GM21737 (cell line): ENCODE measurements at regions not wholly inside any gene's neighbourhood (a gene's known extent, or its start where the extent isn't known, plus 50 kb on each side); places are given as distances from the start of the nearest gene placed in this dataset.

Experiments used
- ATAC-seq: cut with Tn5 transposase; IDR thresholded peaks from one replicate; pipeline ENCODE4 v1.9.1; 2021; ENCODE audit warnings: mild to moderate bottlenecking, moderate library complexity; ENCODE audit not compliant: unreplicated experiment

DNA sequence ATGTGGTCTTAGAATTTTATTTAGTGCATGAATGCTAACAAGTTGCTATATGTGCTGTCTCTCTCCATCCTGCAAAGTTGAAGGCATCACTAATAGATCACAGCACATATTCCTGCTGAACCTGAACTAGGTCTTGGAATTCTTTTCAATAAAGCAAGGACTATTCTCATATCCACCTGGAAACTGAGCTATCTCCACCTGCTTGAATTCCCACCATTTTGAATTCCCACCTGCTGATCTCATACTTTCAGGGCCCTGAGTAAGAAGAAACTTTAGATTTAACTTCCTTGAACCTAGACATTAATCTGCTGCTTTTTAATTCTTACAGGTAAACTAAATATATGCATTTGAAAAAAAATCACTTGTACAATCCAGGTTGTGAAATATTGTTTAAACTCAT, 445.3 kb upstream of the CCL2 start:
- no peak for ATAC-seq

DNA sequence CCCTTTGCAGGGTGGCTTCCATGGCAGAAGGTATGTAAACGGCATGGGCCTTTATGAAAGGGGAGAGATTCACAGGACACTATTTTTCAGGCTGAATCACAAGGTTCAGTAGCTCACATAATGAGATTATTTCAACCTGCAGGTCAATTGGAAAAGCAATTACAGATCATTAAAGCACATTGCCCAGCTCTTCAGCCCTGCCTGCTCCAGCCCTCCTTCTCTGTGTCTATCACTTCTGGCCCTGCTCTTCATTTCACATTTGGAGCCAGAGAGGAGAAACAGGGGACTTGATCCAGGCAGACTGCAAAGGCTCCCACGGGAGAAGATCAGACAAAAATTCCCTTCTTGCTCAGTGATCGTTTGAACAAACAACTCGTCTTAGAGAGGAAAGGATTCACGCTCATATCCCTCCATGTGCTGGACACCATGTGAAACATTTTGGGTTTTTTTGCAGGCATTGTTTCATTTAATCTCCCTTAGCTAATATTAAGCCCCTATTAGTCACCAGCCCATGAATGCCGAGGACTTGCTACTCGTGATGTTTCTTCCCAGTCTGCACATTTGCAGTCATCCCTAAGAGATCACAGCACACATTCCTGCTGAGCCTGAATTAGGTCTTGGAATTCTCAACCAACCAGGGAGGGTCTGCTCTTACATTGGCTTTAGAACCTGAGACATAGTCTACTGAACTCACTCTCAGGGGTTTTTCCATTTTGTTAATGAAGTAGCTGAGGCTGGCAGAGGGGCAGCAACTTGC, 443.9 kb upstream of the CCL2 start:
- ATAC-seq = no peak

DNA sequence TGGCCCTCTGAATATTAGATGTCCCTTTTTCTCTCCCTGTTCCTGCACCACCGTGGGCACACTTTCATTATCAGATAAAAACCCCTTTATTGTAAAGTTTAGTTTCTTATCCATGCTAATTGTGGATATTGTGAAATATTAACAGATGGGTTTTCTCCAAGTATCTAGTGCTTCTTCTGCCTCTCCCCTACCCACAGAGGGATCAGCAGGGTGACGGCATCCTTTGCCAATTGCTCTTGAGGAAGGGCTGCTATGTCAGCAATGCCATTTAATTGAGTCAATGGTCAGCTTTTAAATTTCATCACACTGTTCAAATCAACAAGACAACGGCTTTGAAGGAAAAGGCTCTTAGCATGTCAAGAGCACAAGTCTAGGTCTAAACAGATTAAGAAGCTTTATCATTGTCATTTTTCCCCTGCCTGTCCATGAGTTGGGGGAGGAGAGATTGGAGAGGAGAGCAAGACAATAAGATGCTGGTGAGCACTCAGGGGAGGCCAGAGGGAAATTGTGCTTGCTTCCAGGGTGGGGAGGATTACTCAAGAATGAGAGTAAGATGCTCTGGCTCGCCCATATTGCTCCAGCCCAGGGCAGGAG, 443.0 kb upstream of the CCL2 start:
- ATAC-seq = no peak

DNA sequence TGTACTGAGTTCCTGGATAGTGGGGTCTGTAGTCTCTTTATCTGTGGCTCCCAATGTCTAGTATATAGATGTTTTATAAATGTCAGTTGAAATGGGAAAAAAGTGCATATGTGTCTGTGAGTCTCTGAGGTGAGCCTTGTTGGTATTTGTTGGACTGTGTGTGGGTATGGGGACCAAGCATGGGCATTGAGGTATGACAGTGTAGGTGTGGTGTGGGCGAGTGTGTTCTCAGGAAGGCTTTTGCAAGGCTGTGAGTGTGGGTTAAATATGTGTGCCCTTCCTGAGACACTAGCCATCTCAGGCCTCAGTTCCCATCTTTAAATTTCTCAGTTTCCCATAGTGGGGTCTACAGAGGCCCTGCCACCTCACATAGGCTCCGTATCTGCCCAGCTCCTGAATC, 440.2 kb upstream of the CCL2 start:
- ATAC-seq = no peak

DNA sequence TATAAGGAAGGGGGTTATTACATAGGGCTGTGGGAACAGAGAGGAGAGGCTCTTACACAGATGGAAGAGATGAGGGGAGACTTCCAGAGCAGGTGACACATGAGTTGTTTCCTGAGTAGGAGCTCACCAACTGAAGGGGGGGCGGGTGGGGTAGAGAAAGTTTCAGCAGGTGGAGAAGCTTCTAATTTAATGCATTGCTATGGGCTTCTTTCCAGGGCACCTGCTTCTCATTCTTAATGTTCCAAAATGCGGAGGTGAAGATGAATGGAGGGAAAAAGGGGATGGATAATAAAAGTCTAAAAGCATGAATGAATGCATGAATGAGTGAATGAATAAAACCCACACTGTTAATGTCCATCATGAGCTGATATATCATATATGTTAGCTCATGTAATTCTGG, 439.0 kb upstream of the CCL2 start:
- ATAC-seq = no peak

DNA sequence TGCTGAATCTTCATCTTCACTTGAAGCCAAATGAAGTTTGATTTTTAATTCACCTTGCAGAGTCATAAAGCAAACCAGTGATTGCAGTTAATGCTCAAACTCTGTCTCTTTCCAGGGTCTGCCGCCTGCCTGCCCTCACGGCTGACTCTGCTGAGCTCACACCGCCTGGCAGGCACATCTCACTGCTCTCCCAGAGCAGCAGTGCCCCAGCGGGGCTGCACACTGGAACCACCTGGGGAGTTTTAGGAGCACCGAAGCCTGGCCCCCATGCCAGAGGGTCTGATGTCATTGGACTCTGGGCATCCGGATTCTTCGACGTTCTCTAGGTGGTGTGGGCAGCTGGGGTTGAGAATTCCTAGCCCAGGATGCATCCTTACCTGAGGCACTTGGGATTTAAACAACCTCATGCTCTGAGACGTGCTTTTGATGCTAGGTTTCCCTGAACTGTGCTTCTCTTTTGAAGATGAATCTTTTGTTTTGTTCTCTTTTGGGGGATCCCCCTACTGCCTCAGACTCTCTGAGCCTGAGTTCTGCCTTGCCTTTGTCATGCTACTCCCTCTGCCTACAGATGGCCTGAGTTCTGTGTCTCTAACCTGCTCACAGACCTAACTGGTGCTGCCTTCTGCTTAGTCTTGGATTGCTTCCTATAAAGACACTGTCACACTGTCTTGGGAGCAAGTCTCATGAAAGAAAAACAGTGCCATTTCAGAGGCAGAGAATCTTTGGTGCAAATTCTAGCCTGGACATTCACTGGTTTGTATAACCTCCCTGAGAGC, 438.1 kb upstream of the CCL2 start:
- ATAC-seq = no peak

DNA sequence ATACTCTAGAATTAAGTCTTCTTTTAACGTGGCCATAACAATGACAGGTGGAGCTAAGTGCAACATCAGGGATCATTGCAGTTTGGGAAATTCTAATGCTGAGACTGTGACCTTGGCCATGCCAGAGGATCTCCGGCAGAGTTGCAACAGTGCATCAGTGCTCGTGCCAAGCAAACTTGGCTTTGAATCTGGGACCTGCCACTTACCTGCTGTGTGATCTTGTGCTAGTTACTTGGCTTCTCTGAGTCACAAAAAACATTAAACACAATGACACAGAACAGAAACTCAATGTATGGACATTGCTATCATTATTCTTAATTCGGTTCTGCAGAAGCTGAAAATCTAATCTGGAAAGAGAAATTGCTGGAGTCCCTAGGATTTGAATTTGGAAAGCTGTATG, 435.5 kb upstream of the CCL2 start:
- ATAC-seq = no peak

DNA sequence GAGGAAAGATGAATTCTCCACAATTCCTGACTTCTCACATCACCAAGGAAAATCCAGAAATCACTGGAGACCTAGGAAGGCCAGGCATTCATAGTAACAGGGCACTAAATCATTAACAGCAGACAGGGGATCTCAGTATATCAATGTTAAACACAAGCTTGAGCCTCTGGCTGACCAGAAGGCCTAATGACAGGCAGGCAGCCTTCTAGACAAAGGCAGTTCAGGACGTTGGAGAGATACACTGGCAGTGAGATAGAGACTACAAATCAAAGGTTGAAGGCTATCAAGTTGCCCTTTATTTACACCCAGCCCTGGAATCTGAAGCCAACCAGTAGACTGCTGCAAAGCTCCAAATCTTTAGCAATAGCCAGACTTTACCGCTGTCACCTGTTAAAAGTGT, 422.8 kb upstream of the CCL2 start:
- no peak for ATAC-seq

DNA sequence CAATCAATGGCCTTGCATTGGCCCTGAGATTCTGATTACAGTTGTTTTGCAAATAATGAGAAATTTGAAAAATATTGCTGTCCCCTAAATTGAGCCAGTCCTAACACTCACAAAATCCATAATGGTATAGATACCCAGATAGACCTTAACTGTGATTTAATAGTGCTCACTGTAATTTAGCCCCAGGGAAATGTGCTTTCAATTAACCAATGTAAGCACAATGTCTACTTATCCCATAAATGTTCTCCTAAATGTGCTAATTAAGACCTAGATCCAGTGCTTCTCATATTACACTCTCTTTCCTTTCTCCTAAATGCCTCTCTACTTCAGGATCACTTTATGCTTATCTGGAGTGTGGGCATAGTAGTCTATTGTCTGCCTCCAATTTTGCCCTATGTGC, 417.8 kb upstream of the CCL2 start:
- ATAC-seq = no peak

DNA sequence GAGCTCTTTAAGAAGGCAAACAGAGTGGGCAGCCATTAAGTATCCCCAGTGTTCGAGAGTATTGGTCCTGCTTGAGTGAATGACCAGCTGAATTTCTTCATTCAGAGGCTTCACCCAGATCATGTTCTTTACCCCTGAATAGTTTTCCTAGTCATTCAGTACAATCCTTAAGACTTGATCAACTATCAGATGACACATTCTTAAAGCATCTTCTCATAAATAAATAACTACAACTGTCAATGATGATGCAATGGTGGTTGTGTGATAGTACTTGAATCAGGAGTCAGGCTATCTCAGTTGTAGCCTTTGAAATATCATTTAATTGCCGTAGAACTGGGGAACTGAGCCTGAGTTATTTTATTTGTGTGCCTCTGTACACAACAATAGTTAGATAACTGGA, 416.8 kb upstream of the CCL2 start:
- no peak for ATAC-seq

DNA sequence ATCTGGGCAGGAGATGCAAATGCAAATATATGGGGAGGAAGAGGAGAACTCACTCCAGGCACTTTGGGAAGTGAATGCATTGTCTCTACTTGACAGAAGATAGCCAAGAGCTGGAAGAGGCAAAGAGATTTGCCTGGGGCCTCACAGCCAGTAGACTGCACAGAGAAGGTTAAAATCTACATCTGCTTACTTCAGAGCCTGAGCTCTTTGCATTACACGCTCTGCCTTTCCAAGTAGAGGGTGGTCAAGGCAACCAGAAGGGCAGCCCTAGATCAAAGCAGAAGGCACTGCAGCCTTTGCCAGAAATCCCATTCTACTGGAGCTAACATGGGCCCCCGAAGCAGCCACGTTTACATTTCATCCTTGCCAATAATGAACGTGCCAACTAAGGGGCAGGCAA, 407.2 kb upstream of the CCL2 start:
- no peak for ATAC-seq

DNA sequence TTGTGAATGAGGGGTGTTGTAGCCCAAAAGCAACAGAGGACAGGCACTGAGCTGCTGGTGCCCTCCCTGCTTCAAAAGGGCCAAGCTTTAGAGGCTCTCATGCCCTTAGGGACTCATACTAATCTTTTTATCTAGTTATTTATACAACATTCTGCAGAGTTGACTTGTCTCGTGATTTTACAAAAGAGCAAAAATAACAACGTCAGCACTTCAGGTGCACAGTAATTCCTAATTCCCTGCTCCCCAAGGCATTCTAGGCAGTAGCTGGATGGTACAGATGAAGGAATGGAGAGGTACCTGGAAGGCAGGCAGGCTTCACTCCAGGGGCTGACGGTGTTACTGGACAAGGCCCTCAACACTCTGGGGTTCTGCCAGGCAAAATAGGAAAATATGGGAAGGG, 406.7 kb upstream of the CCL2 start:
- ATAC-seq = no peak

DNA sequence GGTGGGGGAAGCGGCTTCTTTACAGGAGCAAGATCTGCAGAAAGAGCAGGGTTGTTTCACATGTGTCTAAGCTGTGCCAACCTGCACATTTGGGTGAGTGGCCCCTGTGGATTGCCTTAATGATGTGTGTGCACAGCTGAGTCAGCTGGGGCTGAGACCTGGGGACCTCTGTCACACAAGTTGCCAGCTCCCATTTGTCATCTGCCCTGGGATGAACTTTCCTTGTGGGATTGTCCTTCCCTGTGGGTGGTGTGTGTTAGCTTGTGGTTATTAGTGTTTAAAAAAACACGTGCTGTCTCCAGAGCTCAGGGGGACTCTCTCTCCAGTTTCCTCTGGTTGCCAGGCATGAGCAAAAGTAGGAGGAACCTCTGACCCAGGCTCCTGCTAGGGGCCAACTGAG, 400.5 kb upstream of the CCL2 start:
- no peak for ATAC-seq

DNA sequence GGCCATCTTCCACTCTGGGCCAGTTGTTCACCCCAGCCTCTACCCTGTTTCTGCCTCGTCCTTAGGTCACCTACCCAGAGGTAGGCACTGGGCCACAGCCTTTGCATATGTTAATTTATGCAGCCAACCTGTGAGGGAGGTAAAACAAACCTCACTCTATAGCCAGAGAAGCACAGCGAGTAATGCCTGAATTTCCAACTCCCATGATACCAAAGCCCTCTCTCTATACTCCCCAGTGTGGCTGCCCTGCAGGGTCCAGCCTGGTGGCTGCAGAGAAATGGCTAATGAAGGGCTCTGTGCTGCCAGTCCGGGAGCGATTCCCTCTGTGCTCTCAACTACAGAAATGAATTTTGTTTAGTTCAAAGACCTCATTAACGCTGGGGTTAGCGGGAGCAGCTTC, 397.0 kb upstream of the CCL2 start:
- no peak for ATAC-seq

DNA sequence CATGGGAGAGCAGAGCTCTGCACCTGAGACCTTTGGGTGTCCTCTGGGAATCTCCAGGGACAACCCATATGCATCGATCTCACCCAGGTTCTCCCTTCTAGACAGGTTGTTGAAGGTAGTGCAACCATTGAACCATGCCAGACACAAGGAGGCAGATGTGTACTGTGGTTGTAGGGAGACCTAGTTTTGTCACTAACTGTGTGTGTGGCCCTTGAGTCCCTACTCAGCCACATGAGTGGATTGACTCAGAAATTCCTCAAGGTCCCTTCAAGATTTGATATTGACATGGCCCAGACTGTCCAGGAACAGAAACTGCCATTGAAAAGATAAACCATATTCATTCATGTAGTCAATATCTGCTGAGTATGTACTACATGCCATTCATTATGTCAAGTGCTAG, 396.4 kb upstream of the CCL2 start:
- no peak for ATAC-seq

DNA sequence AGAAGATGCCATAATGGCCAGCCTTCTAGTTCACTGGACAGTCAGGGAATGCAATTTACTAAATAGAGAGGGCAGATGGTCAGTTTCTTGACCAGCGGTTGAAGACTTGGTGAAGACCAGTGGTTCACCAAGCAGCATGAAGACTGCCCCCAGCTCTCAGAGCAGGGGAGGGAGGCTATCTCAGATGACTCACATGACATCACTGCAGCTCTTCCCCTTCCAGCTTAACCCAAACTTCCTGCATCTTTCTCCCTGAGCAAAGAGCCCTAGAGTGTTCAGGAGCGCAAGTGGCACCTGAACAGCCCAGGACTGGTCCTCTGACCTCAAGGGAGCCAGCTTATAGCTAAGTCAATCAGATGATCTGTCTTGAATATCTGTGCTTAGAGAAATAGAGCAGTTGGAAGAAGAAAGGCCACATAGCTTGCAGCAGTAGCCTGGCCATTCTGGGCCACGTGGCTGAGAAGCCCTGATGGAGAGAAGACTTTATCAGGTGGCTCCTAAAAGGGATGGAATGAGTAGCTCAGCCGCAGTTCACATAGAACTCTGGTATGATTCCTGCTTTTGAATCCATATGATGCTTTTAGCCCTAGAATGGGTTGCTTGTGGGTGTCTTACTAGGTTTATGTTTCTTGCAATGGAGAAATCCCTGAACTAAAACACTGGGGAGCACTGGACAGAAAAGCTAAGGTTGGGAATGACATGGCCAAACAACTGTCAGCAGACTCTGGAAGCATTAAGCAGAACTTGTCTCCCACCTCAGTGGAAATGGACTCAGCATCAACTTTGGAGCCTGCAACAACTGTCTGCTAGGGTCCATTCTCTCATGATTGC, 392.1 kb upstream of the CCL2 start:
- no peak for ATAC-seq

DNA sequence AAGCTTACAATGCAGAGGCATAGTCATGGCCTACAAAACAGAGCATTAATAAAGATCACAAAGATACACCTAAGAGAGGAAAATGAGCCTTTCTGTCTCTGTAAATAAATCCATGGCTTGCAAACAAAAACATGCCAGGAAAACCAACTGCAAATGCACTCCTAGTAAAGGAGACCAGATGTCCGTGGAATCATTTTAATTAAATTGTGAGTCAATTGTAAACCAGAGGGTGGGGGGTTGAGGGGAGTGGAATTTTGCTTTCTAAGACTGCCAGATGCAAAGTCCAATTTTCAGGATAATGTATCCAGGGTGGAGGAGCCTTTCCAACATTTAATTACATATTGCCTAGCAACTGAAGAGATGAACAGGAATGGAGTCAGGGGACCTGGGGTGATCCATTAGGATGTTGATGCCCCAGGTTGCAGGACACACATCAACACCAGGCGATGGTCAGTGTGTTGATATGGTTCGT, 390.3 kb upstream of the CCL2 start:
- ATAC-seq = no peak

DNA sequence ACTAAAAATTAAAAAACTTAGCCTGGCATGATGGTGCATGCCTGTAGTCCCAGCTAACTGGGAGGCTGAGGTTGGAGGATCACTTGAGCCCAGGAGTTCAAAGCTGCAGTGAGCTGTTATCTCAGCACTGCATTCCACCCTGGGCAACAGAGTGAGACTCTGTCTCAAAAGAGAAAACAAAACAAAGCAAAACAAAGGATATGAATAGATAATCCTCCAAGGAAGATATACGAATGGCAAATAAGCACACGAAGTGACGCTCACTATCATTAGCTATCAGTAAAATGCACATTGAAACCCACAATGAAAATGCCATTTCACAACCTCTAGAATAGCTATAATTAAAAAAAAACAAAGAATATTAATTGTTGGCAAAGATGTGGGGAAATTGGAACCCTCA, 386.2 kb upstream of the CCL2 start:
- ATAC-seq = no peak

DNA sequence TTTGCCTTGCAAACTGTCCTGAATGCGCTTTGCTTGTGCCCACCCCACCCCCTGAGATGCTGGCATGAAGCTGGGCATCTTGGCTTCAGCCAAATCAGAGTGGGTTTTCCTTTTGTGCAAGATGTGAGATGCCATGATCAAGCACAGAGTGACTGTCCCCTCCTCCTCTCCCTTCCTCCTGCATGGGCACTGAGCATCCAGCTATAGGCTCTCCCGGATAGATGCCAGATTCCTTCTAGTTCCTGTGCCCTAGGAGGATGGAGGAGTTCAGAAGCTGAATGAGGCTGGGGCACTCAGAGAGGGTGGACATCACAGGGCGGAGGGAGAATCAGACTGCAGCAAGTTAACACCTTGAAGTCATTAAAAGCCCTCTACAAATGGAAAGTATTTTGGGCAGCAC, 384.1 kb upstream of the CCL2 start:
- ATAC-seq = no peak

DNA sequence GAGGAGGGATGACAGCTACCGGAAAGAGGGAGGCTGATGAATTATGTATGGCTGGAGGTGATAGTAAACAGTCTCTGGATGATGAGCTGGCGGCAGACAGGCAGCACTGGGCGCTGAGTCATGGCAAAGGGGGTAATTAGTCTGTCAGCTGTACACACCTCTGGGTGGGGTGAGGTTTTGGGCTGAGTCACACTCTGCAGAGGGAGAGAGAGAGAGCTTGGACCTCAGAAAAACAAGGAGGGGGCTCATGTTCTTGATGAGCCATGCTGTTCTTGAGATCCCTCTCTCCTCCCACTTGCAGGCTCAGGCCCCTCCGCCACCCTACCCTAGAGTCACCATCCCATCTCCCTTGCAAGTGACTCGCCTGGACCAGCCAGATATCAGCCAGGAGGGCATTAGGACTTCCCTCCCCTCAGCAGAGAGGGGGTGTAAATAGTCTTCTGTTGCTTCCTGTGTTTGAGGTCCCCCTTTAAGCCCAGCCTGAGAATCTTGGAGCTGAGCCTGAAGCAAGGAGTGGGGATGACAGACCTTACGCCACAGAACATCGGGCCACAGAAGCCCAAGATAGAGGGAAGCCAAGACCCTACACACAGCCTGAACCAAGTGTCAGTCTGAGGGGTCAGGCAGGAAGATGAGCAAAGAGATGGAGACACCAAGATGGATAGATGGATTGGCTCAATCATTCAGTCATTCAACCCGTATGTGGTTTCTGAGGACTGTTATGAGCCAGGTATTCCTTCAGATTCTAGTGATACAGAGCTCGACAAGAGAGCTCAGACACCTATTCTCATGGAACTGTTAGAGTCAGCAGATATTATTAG, 383.2 kb upstream of the CCL2 start:
- ATAC-seq = no peak
